HG03457 (cell line): ENCODE measurements at regions not wholly inside any gene's neighbourhood (a gene's known extent, or its start where the extent isn't known, plus 50 kb on each side); places are given as distances from the start of the nearest gene placed in this dataset.

Experiments
- ATAC-seq: cut with Tn5 transposase; IDR thresholded peaks from one replicate; pipeline ENCODE4 v1.9.1; 2021; ENCODE audit warnings: moderate number of reproducible peaks; ENCODE audit not compliant: unreplicated experiment

- ATAC-seq, result no peak
These were observed 74.4 kb upstream of the PDE10A start for GRCh38 chr6:165737396-165737795.

- no peak for ATAC-seq
These were observed 72.0 kb upstream of the PDE10A start for GRCh38 chr6:165735065-165735464.

GRCh38 chr6:165733489-165733791 lies 70.4 kb upstream of the PDE10A start:
- ATAC-seq, result no peak

- peak; percentile 91 for ATAC-seq
These were observed 69.9 kb upstream of the PDE10A start for GRCh38 chr6:165732696-165733488.

DNA sequence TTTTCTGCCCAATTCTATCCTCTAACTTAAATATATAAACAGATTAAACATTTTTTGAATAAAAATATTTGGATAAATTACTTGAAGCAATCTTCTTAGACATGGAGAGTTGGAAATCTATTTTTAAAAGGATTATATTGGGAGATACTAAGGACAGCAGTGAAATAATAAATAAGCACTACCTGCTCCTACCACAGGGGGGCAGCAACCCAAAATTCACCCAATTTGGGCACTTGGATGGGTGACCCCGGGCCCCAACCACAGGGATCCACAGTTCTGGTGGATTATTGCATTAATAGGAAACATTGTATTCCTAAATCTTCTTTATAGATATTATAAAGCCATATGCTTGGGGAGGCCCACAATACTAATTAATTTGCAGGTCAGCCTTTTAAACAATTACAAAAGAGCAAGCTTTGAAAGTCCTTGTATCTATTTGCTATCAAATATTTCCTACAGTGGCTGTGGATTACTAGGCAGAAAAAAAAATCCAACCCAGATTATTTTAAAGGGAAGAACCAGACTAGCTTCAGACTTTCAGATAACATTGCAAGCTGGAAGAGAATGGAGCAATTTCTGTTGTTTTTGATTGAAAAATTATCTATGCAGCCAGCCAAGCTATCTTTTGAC lies 66.4 kb upstream of the PDE10A start:
- no peak for ATAC-seq

GRCh38 chr6:165728216-165728615 lies 65.2 kb upstream of the PDE10A start:
- ATAC-seq, result no peak

- ATAC-seq, result no peak
These were observed 63.9 kb upstream of the PDE10A start for GRCh38 chr6:165726965-165727381.

GRCh38 chr6:165726290-165726875 lies 63.3 kb upstream of the PDE10A start:
- no peak for ATAC-seq

DNA sequence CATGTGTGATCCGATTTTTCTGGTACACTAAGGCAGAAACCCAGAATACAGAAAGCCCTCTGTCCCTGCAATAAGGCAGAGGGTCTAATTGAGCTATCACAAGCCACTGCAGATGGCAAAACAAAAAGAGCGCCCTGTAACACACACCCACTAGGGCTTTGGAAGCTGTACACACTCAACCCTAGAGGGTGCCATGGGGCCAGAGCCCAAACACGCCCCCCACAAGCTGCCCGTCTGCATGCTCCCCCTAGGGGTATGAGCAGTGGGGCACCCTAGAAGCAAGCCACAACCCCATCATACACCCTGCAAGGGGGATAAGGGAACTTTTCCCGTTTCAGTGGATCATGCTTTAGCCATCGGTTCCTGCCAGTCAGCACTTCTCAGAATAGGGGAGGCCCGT lies 62.2 kb upstream of the PDE10A start:
- ATAC-seq, result no peak

- no peak for ATAC-seq
These were observed 60.3 kb upstream of the PDE10A start for GRCh38 chr6:165723326-165723725.

- no peak for ATAC-seq
These were observed 59.0 kb upstream of the PDE10A start for GRCh38 chr6:165722022-165722421.

DNA sequence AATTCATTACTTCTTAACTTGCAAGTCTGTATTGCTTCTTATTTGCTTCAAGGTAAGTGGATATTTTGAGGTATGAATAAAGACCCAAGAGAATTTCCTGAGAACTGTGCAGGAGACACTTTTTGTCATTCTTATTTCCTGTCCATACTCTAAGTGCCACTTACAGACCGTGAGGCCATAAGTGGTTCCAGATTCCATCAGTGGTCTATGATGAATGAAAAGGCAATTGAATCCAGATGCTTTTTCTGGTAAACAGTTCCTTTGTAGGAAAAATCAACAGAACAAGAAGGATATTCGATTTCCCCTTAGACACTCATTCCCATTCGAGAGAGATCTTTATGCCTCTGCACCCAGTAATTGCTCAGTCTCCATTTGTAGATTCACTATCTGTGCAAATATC lies 58.3 kb upstream of the PDE10A start:
- no peak for ATAC-seq

GRCh38 chr6:165718491-165718891 lies 55.5 kb upstream of the PDE10A start:
- no peak for ATAC-seq

- ATAC-seq, result no peak
These were observed 54.9 kb upstream of the PDE10A start for GRCh38 chr6:165717732-165718465.

GRCh38 chr6:165716886-165717285 lies 53.8 kb upstream of the PDE10A start:
- ATAC-seq, result no peak

DNA sequence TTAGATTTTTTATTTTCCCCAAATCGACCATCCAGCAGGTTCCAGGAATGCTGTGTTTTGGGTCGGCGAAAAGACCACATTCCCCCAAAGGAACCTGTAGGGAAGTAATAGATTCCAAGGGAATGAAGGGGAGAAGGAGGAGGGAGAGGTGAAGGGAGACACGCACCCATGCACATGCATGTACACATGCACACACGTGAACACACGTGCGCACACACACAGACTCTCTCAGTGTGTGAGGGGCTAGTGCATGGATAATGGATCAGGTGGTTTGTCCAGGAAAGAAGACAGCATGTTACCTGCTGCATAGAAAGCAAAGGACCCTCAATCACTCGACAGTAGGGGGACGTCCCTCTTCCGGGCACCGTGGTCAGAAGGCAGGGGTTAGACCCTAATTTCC lies 52.4 kb upstream of the PDE10A start:
- ATAC-seq, result no peak

DNA sequence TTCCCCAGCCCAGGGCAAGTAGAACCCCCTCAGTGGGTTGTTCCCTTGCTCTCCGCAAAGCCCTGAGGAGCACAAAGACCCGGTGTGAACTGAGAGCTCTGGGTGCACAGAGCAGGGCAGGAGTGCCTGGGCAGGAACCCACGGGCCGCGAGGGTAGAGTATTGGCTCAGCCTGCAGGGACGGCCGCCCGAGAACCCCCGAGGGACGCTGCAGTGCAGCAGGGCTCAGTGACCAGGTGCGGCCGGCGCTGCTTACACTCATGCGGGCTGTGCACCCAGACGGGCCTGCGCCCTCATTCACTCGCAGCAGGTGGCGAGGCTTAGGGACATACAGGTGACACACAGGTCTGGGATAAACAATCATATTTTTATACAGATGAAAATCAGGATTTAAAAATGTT lies 51.9 kb upstream of the PDE10A start:
- no peak for ATAC-seq

- no peak for ATAC-seq
These were observed 50.9 kb upstream of the PDE10A start for GRCh38 chr6:165713845-165714466.
